IPS-NIHi7 (cell line): ENCODE measurements at regions not wholly inside any gene's neighbourhood (a gene's known extent, or its start where the extent isn't known, plus 50 kb on each side); places are given as distances from the start of the nearest gene placed in this dataset.
A peak's percentile ranks its signal among the peaks of the same experiment; 100 is the strongest.
"Not testable (repeated sequence)": the region's sequence is repeated elsewhere in the genome, so short reads cannot be mapped to it uniquely, and the experiment has no call there.

Experiments
- DNase-seq: peaks from one replicate; pipeline ENCODE4 v3.0.0; 2012; ENCODE audit warnings: mixed read lengths; ENCODE audit errors: extremely low spot score

DNA sequence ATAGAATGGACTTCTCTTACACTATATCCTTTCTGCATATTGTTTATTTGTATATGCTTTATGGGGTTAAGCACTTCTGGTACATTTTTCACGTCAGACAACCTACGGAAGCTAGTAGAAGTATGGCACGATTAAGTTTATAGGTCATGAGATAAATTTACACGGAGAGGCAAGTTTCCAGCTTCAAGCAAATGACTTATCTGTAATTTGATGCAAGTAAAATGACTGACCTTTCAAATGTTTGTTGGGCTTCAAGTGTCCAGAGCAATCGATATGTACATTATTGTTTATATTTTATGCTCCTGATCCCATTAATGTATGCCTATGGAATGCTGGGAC is 97.5 kb upstream of the EFEMP1 start:
- DNase-seq: no peak

DNA sequence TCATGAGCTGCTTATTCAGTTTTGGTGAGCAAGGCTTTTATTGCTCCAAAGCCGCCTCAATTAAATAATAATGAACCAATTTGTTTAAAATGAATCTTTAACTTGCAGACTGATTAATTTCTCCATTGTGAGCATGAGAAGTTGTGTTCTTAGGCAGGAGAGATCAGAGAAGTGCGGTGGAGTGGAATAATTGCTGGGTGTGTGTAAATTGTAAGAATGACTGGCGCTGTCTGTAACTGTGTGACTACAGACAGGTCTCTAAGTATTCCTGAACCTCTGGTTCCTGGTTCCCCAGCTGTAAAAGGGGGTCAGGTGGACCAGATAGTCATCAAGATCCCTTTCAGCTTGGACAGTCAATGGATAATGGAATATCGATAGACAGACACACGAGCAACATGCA is 98.0 kb upstream of the EFEMP1 start:
- DNase-seq: no peak

DNA sequence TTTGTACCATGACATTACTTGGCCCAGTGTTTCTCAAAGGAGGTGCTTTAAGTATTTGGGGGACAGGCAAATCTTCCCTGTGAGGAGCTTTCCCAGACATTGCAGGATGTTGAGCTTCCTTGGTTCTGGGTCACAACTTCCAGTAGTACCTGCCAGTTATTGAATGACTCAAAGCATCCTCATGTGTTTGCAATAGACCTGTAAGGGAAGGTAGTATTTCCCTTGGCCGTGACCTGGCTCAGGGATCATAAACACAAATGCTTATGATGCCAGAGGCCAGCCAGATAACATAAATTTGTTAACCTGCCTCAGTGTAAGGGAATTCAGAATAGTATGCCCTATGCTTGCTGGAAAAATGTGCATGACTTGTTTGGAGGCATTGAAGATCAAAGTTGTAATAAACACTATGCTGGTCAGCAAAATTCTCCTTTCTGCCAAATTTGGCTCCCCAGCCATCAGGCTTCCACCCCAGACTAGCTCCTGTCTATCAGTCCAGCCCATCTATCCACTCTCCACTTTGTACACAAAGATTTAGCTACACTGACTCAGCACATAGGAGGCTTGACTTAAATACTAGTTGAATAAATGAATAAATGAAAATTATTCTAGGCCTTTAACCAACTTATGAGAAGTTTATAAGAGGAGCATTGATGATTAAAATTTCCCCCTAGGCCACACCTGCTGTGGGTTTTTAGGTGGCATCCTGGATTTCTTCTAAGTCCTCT is 102.0 kb upstream of the EFEMP1 start:
- no peak for DNase-seq

DNA sequence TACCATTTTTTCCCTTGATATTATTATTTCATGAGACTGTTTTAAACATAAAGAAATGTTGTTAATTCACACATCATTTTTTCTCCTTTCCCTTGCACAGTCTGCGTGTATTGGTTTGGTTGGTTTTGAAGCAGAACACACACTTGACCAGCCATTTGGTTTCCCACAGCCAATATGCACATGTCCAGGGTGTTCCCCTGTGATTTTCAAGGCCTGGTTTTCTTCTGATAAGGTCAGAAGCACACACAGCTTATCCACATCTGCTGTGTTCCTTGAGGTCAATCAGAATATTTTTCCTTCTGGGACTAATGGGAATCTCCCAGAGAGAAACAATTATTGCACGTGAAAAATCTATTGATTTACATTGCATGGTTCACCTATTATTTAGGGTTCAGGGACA is 103.2 kb upstream of the EFEMP1 start:
- DNase-seq: no peak

GRCh38 chr2:56030062-56030461 is 106.5 kb upstream of the EFEMP1 start:
- DNase-seq: no peak

- no peak for DNase-seq
Measured at GRCh38 chr2:56030901-56031300, 107.3 kb upstream of the EFEMP1 start.

DNA sequence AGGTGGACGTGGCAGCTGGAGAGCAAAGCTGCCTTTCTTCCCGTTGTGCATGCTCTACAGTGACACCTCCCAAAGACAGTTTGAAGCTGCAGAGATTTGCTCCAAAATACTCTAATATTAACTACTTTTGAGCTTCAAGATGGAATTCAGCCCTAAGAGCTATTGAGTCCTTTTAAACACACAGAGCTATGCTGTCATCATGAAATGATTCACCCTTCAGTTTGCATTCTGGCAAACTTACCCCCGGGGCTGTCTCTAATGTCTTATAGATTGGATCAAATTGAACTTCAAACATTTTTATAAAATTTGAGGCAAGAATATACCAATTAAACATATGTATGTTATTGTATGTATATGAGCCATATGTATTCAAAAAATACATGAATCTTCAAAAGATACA is 110.7 kb upstream of the EFEMP1 start:
- DNase-seq: no peak

DNA sequence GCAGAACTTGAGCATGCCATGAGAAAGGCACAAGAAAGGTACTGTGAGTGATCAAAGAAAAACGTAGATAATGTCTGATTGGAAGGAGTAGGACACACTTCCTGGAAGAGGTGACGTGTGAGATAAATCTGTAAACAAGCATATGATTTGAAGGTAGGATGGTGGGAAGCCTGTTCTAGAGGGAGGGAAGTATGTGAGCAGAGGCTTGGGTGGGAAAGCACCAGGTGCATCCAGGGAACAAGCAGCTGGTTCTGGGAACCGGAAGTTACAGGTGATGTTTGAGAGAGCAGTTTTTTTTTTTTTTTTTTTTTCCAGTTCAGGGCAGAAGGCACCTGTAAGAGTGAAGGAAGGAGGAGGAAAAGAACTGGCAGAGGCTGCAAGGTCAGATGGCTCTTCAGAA is 116.6 kb upstream of the EFEMP1 start:
- no peak for DNase-seq

- DNase-seq: no peak
Measured at GRCh38 chr2:56040834-56041233, 117.3 kb upstream of the EFEMP1 start.

- no peak for DNase-seq
Measured at GRCh38 chr2:56047136-56047535, 123.6 kb upstream of the EFEMP1 start.

DNA sequence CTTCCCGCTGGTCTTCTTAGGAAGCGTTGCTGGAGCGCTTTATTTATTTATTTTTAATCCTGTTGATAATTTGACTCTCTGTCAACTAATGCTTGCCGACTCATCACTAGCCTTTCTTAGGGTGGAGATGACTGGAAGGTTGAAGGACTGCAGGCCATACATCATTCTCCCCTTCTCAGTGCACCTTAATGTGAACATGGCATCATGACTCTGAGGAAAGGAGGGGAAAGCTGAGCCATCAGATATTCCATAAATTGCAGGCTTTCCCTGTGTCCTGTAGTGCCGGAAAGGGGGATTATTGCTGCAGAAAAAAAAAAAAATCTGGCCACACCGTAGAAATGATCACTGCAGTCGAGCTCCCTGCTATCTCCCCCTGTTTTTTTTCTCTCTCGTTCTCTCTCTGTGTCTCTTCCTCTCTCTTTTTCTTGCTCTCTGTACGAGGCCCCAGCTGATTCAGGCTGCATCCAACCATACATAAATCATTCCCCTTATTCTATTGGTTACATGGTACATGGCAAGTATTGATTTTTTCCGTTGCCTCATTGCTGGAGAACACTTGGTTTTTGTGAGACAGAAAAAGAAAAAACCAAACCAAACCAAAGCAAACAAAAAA is 125.8 kb upstream of the EFEMP1 start:
- no peak for DNase-seq

GRCh38 chr2:56053679-56054078 is 130.1 kb upstream of the EFEMP1 start:
- no peak for DNase-seq

DNA sequence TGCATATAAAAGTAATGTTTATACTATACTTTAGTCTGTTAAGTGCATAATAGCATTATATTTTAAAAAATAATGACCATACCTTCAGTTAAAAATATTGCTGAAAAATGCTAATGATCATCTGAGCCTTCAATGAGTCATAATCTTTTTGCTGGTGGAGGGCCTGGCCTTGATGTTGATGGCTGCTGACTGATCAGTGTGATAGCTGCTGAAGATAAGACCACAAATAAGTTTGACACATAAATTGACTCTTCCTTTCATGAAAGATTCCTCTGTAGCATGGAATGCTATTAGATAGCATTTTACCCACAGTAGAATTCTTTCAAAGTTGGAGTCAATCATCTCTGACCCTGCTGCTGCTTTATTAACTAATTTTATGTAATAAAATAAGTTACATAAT is 128.4 kb upstream of the CCDC85A start:
- no peak for DNase-seq

GRCh38 chr2:56061327-56061726 is 122.5 kb upstream of the CCDC85A start:
- DNase-seq: not testable (repeated sequence)

DNA sequence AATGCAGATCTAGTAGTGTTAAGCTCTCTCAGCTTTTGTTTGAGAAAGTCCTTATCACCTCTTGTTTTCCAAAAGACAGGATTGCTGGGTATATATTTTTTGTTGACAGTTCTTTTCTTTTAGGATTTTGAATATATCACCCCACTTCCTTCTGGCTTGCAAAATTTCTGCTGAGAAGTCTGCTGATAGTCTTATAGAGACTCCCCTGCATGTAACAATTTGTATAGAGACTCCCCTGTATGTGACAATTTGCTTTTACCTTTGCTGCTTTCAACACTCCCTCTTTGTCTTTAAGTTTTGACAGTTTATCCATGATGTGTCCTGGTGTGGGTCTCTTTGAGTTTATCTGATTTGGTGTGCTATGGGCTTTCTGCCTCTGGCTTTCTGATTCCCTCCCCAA is 115.0 kb upstream of the CCDC85A start:
- no peak for DNase-seq

- peak; percentile 63 for DNase-seq
Measured at GRCh38 chr2:56077359-56077915, 106.4 kb upstream of the CCDC85A start.

- no peak for DNase-seq
Measured at GRCh38 chr2:56082665-56083064, 101.1 kb upstream of the CCDC85A start.

DNA sequence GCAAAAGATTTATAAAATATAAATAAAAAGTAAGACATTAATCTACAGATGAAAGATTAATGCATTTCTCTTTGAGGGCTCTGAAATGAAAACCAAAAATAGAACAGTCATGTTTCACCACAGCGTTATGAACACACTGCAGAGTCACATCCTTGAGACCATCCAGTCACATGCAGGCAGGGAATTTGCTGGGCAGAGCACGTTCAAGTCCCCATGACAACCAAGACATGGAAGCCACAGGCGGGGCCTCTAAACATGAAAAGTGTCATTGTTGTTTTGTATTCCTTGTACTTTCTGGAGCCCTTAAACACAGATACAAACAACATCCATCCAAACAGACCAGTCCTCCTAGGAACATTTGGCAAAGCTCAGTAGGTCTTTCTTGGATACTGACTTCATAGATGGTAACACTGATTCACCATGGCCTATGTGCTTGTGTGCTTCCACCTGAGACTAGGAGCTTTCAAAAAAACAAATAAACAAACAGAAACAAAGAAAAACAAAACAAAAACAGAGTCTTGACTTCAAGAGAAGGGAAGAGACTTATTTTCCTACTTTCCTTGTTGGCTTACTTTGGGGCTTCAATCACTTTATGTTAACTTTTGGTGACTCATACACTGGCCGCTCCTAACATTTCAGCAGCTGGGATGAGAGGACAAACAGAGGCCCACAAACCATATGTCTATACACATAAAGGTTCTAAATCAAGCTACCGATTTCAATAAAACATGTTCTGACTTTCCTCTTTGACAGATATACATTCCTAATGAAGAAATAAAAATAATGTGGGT is 99.5 kb upstream of the CCDC85A start:
- no peak for DNase-seq

DNA sequence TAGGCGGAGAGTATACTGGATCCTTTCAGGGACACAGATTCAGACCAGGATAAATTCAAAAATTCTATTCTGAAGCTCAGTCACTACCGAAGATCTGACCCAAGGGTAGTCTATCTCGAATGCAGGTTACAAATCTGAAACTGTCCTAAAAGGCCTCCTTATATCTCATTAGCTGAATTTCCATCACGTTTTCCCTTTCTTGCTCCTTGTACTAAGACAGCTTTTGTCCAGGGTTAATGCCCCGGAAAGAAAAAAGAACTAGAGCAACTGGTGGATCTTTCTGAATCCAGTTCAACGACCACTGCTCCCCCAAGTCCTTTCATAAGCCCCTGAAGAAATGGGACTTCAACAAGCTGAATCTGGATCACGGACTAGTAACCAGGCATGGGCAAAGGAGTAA is 97.5 kb upstream of the CCDC85A start:
- no peak for DNase-seq

GRCh38 chr2:56088411-56088810 is 95.4 kb upstream of the CCDC85A start:
- DNase-seq: no peak

- no peak for DNase-seq
Measured at GRCh38 chr2:56089931-56090330, 93.9 kb upstream of the CCDC85A start.

DNA sequence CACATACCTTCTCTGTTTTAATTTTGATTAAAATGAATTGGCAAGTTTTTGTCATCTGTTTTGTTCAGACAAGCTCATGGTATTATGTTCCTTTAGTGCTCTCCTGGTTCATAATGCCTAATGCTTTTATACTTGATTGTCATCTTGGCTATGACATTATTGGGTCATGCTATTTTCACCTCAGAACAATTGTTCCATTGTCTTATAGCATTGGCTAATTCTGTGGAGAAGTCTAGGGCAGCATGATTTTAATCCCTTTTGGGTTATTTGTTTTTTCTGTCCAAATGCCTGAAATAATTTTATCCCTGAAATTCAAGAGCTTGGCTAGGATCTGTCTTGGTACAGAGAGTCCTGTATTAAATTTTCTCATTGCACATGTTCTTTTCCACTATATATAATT is 83.8 kb upstream of the CCDC85A start:
- no peak for DNase-seq

DNA sequence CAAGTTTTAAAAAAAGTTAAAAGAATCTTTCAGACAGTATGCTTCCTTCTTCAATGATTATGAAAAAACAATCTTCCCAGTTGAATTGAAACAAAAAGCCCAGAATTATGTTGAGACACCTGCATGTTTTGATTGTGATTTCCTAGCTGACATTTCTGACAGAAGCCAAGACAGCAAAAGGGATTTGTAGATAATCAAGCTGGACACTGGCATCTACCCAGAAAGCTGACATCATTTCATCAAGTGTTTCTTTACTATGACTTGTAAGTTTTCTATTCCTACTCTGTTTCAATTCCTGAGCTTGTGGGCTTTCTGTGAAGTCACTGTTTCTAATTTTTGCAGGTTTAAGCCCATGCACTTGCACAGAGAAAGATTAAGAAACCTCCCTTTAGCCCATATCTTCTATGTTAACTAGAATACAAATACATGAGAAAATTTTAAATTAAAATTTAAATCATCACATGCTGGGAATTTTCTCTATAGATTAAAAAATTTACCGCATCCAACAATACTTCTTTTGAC is 82.9 kb upstream of the CCDC85A start:
- DNase-seq: no peak
